Stimulated activated CD4-positive, alpha-beta T cell treated with anti-CD3 and anti-CD28 coated beads, TNF-alpha, amount 100 ng/mL, for 24 hours (primary cell): ENCODE measurements at regions not wholly inside any gene's neighbourhood (a gene's known extent, or its start where the extent isn't known, plus 50 kb on each side); places are given as distances from the start of the nearest gene placed in this dataset.

Experiments
- DNase-seq, 3 experiments: peaks; one replicate each; pipeline ENCODE4 v3.0.0-alpha.2; 2020; ENCODE audit warnings: low read depth in 3 of 3

GRCh38 chr10:128468462-128468861 lies 342.2 kb upstream of the MKI67 start:
- no peak for DNase-seq

- DNase-seq: no peak
These were observed 343.3 kb upstream of the MKI67 start for GRCh38 chr10:128469515-128469914.

DNA sequence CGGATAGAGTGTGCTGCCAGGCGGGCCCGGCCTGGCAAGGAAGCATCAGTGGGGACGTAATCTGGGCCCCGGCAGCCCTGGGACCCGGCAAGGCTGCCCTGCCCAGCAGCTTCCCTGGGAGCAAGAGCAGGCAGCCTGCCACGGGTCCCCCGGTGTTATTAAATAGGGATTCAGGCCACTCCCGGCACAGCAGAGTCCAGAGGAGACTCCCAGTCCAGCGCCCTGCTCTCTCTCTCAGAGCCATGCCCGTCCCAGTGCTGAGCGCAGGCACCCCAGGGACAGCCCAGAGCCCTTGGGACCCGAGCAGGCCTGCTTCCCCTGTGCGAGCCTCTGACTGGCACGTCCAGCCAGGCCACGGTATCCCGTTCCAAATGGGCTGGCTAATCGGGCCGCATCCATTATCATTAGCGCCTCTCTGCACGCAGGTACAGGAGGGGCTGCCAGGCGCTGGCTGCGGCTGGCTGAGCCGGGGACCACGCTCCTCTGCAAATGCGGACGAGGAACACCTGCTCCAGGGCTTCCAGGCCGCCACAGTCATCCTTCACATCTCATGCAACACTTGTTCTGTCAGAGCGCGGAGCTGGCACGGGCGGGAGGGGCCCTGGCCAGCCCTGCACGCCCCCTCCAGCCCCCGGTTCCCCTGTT lies 344.2 kb upstream of the MKI67 start:
- DNase-seq: no peak

- DNase-seq: no peak
These were observed 344.9 kb upstream of the MKI67 start for GRCh38 chr10:128471151-128471550.

DNA sequence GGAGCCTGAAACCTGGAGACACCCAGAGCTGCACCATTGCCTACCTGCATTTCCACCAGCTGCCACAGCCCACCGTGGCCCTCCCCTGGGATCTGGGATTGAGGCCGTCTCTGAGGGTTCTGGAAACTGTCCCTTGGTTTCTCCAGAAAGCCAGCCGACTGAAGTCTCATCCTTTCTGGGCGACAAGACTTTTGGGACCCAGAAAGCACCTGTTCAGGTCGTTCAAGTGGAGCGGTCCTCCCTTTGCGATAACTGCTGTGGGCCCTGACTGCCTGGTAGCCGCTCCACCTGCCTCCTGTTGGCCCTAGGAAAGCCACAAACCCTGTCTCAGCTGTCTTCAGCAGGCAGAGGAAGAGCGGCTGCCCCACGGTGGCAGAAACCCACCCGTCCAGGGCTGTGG lies 346.0 kb upstream of the MKI67 start:
- DNase-seq: no peak

DNA sequence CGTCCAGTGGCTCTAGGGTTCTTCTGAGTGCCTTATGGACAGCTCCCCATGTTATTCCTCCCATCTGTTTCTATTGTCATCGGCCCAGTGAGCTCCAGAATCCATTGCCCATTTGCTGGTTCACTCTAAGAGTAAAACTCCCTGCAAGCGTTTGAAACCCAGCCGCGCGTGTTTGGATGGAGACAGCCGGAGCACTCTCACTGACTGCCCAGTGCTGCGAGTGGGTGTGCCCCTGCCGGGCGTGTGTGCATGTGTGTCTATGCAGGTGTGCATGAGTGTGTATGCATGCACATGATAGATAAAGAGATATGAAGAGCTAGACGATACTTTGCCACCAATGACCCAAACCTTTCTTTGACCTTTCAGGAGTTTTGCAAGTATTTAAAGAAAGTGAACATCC lies 347.2 kb upstream of the MKI67 start:
- no peak for DNase-seq

GRCh38 chr10:128473911-128474310 lies 347.7 kb upstream of the MKI67 start:
- DNase-seq: no peak

DNA sequence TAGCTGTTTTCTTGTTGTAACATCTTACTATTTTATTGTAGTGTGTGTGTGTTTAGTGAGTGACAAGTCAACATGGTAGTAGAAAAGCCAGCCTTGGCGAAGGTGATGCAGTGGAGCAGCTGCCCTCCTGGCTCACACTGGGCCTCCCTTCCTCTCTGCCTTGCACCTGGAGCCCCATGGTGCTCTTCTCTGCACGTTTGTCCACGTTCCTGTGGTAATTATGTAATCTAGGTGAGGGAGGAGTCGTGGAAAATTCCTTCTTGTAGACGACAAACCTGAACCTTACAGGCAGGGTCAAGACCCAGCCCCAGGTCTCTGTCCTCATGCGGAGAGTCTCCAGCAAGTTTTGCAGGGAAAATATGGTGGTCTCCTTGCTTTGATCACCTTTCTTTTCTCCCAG lies 348.3 kb upstream of the MKI67 start:
- no peak for DNase-seq

- DNase-seq: no peak
These were observed 349.6 kb upstream of the MKI67 start for GRCh38 chr10:128475686-128476367.

DNA sequence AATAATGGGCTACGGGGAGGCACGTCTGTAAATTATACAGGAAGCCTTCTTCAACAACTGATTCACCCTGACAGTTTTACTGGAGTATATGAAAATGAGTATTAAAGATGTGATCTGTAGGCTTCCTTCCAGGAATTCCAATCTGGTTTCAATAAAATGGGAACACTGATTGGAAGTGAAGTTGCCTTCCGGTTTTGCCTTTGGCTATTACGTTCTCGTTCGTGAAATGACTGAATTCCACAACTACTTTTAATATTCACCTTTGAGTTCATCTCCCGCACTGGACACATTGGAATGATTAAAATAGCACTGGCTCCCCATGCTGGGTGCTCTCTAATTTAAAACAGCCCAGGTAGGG lies 350.1 kb upstream of the MKI67 start:
- DNase-seq: no peak

DNA sequence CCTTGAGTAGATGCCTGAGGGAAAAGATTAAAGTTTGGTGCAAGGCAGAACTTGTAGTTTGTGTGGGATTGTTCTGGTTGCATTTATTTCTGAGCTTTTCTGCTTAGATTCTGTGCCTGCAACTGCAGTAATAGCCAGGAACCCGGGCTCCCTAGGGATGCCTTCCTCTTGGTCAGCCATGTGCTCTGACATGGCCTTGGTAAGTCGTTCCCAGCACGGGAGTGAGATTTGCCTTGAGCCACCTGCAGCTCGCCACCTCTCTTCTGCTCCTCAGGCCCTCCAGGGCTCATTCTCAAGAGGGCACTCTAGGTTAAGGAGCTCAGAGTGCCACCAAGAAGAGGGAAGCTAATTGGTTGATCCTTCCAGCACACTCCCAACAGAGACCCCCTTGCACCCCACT lies 350.6 kb upstream of the MKI67 start:
- DNase-seq: no peak

DNA sequence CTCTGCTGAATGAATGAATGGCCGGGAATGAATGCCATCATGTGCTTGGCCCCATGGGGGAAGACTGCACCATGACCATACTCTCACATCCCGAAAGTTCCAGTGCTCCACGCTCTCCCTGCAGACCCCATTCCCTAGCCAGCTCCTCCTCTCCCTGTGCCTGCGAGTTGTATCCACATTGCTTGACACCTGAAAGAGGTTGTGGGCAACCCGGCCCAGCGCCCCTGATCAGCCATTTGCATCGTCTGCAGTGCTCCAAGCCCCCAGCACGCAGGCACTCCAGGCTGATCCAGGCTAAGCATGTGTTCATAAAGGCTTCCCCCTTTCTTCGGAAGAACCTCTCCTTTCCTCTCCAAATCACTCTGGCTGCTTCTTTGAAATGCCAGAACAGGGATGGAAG lies 354.4 kb upstream of the MKI67 start:
- no peak for DNase-seq

DNA sequence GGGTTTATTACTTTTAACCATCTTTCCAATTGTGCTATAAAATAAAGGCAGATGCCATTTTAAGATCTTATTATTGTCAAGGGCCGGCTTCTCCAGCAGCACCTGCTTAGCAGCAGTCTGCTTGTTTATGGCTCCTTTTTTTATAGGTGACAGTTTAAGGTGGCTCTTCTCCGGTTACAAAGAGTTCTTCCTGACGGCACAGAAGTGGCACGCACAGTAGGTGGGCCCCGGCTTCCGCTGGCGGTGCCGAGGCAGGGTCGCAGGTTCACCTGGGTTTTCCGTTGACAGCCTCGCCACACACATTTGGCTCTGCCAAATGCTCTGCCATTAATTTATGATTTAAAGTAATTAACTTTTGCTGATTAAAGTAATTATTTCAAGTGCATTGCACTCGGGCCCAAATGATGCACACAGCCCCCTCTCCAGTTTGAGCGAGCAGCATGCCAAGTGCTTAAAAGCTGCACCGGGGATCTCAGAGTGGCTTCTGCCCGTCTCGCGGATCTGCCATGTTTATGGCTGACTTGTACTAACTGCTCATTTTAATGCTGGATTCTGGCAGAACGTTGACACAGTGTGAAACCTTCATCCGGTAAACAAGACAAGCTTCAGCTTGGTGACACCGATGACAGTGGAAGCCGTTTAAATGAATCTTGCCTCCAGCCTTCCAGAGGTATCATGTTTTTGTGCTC lies 355.1 kb upstream of the MKI67 start:
- DNase-seq: no peak

DNA sequence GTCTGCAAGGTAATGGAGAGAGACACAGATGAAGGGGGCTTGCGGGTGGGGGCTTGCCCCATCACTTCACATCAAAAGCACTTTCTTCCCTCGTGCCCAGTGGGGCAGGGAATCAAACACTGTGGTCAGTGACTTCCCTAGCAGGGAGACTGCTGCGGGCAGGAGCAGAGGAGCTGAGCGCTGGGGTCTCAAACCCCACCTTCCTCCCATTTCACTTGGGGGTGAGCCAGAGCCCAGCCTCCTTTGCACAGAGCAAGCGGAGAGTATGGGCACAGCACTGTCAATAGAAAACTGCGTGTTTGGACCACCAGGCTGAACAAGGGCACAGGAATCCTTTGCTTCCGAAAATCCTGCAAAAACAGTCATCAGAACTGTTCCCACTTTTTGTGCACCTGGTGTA lies 355.8 kb upstream of the MKI67 start:
- no peak for DNase-seq

DNA sequence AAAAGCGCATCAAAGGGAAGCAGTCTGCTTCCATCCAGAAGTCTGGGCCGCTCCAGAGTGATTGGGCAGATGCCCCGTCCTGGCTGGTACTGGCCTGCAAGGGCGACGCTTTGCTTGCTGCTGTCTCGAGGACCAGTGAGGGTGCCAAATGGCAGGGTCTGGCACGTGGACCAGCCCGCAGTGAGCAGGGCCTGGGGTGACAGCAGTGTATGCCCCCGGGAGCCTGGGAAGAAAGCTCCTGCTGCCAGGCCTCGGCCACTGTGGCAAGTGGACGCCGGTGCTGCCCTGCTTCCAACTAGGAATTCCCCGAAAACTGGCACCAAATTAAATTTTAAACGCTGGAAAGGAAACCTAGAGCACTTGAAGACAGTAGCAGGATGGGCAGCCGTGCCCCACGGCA lies 357.0 kb upstream of the MKI67 start:
- DNase-seq: no peak

DNA sequence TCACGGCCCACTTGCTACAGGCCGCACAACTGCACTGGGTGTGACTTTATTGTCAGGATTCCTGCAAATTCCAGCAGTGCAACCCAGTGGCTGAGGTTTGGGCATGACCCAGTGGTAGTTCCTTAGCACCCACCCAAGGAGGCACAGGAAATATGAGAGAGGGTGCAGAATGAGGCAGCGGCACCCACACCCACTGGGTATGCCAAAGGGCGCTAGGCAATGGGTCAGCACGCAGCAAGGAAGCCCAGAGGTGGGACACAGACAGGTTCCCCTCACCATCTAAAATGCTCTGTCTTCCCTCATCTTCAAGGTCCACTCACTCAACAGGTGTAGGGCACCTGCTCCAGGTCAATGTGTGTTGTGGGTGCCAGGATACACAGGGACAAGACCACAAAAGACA lies 357.8 kb upstream of the MKI67 start:
- DNase-seq: no peak

DNA sequence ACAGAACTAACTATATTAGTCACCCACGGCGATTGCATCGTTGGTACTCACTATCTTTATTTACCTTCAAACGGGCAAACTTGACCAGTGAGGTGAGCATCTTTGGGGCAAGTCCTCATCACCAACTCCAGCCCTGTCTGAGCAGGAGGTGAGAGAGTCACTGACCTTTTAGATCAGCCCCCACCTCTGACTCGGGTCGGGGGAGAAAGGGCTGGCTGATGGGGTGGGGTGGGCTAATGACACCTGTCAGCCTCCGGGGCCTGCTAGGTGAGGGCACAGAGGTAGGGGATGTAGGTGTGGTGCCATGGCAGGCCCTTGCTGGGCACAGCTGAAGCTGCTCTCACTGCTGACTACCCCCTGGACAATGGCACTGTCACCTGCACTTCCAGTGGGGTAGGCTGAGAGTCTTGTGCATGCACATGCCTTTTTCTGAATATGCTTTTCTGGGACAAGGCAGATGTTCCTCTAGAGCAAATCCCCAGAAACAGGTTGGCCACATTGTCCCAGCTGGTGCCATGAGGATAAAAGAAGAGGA lies 359.5 kb upstream of the MKI67 start:
- no peak for DNase-seq

GRCh38 chr10:128487517-128487916 lies 361.3 kb upstream of the MKI67 start:
- DNase-seq: no peak

DNA sequence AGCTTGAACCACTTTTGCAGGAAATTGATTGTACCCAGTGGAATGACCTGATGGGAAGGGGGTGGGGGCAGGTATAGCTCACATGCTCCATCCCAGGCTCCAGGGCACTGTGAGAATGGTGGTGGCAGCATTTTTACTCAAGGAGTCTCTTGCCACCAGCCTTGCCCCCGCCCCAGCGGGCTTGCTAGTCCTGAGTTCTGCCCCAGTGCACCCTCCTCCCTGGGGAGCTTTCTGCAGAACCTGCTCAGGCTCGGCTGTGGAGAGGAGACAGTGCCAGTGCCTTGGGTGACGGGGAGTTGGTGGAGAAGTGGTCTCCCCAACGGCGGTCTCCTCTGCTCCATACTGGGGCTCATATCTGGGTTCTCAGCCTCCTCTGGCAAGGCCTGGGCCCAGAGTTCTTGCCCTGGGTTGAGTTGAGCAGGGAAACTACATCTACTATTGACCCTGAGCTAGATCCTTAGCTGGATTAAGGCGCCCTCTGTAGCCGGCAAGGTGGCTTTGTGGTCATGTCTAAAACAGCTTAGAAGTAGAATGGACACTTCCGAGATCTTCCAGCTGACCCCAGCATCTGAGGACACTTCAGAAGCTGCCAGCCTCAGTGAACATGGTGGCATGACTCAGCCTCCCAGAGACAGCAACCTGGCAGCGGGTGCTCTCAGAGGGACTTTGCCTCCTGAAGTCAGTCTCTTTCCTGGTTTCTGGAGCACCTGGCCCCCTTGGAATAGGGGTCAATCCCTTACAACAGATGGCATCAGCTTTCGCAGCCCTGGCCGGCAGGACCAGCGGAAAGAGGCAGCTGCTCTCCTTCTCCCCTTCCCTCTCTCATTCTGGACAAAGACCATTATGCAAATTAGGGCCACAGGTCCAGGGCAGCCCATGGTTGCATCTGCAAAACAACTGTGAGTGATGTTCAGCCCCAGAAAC lies 363.4 kb upstream of the MKI67 start:
- no peak for DNase-seq

- DNase-seq: no peak
These were observed 365.5 kb upstream of the MKI67 start for GRCh38 chr10:128491686-128492085.

GRCh38 chr10:128493811-128494210 lies 367.6 kb upstream of the MKI67 start:
- no peak for DNase-seq

GRCh38 chr10:128494665-128495064 lies 368.4 kb upstream of the MKI67 start:
- no peak for DNase-seq
